B cell (primary cell): ENCODE measurements at regions not wholly inside any gene's neighbourhood (a gene's known extent, or its start where the extent isn't known, plus 50 kb on each side); places are given as distances from the start of the nearest gene placed in this dataset.
"Not testable (repeated sequence)": the region's sequence is repeated elsewhere in the genome, so short reads cannot be mapped to it uniquely, and the experiment has no call there.

ENCODE experiments used
- EZH2 ChIP-seq: IDR thresholded peaks from 2 replicates; pipeline ENCODE4 v1.6.1; 2012; ENCODE audit warnings: borderline replicate concordance, low read depth, mild to moderate bottlenecking, moderate library complexity, low read length; ENCODE audit not compliant: insufficient read depth, poor library complexity, severe bottlenecking
- TF ChIP-seq, protein P1 (sequence below): fragments of 200-600 bp; IDR thresholded peaks from one replicate; pipeline ENCODE4 v1.8.0; 2022; ENCODE audit warnings: antibody characterized with exemption, mild to moderate bottlenecking

DNA sequence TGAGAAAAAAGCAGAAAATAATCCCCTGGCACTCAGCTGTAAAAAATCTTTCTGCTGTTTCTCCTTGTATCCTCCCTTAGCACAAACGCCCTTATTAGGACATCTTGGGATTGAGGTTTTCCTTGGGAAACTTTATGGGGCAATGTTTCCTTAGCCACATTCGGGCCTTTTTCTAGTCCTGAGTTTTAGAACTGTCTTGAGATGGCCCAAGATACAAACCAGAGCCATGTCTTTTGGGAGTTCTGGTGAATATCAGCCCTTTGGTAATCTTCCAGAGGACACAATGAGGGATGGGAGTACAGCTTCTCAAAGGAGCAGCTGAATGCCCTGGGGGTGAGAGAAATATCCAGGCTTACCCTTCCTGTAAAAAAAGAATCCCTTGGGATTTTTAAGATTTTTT, 182.1 kb downstream of the LIPI start:
- TF ChIP-seq EZH2, result not testable (repeated sequence)
- TF ChIP-seq, protein P1, sequence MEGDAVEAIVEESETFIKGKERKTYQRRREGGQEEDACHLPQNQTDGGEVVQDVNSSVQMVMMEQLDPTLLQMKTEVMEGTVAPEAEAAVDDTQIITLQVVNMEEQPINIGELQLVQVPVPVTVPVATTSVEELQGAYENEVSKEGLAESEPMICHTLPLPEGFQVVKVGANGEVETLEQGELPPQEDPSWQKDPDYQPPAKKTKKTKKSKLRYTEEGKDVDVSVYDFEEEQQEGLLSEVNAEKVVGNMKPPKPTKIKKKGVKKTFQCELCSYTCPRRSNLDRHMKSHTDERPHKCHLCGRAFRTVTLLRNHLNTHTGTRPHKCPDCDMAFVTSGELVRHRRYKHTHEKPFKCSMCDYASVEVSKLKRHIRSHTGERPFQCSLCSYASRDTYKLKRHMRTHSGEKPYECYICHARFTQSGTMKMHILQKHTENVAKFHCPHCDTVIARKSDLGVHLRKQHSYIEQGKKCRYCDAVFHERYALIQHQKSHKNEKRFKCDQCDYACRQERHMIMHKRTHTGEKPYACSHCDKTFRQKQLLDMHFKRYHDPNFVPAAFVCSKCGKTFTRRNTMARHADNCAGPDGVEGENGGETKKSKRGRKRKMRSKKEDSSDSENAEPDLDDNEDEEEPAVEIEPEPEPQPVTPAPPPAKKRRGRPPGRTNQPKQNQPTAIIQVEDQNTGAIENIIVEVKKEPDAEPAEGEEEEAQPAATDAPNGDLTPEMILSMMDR, result not testable (repeated sequence)
